ENCODE measurements at regions not wholly inside any gene's neighbourhood (a gene's known extent, or its start where the extent isn't known, plus 50 kb on each side); places are given as distances from the start of the nearest gene placed in this dataset.

- Mint-ChIP-seq H3K27me3 (no peaks in the 10 kb centered on the region), H3K4me3 (no peak overlapping the region), H3K9me3 (ENCODE audit: insufficient read depth) (peaks cover under 1% of the 10 kb centered on the region), H3K4me1 (no peaks in the 10 kb centered on the region), H3K27ac (no peak overlapping the region)
- no peaks in the 10 kb centered on the region for H3K27me3 ChIP-seq (replicated peaks in 1 of 4; ENCODE audit: control extremely low read depth in 1 of 4, control insufficient read depth in 3 of 4, insufficient read depth in 4 of 4, low read length in 3 of 4)
- H3K36me3 ChIP-seq (replicated peaks in 1 of 2; ENCODE audit: control extremely low read depth in 1 of 2, control insufficient read depth in 1 of 2, extremely low read depth in 1 of 2, insufficient read depth in 2 of 2, low read length in 1 of 2) = no peaks in the 10 kb centered on the region
- H3K27ac ChIP-seq (ENCODE audit: low read length in 2 of 2) = no peak overlapping the region
- H3K4me2 ChIP-seq (replicated peaks; ENCODE audit: low read depth, low read length, poor library complexity, severe bottlenecking) = no peak overlapping the region
- no peak for ATAC-seq (ENCODE audit: low read depth)
- H3K4me1 ChIP-seq (ENCODE audit: control insufficient read depth in 2 of 2, insufficient read depth in 2 of 2, low read length in 2 of 2) = no peaks in the 10 kb centered on the region
- CTCF ChIA-PET = no interaction called here
- no peaks in the 10 kb centered on the region for H4K20me1 ChIP-seq (ENCODE audit: control insufficient read depth, insufficient read depth, low read length, poor library complexity, severe bottlenecking)
- H3K9ac ChIP-seq (ENCODE audit: low read length) = no peak overlapping the region
- intact Hi-C loops (cut with micrococcal nuclease) = no loop called here
- H2AFZ ChIP-seq (ENCODE audit: insufficient read depth, low read depth, low read length, poor library complexity, severe bottlenecking) = no peak overlapping the region
- POLR2A ChIA-PET = no interaction called here
- H3K4me3 ChIP-seq (ENCODE audit: control extremely low read depth in 1 of 5, extremely low read depth in 1 of 5, insufficient read depth in 1 of 5, low read depth in 2 of 5, low read length in 4 of 5) = no peak overlapping the region
- DNase-seq = no peak
- no peaks in the 10 kb centered on the region for H3K79me2 ChIP-seq (ENCODE audit: control insufficient read depth, insufficient read depth, low read length)
- peaks cover 0 to 4% (median 0%) of the 10 kb centered on the region in 3 donors for H3K9me3 ChIP-seq (ENCODE audit: control extremely low read depth in 1 of 3, control insufficient read depth in 2 of 3, insufficient read depth in 1 of 3, low read length in 2 of 3)
- TF ChIP-seq EZH2 (IDR thresholded peaks at IDR 0.05; ENCODE audit: borderline replicate concordance, insufficient read depth, low read depth, low read length, poor library complexity, severe bottlenecking) = no peak
- no peak for TF ChIP-seq CTCF (IDR thresholded peaks at IDR 0.05)
- 87% methylated on average over 3 of the region's 8 CpGs for WGBS (ENCODE audit: insufficient coverage)
These were observed 131.7 kb upstream of the MYO10 start for GRCh38 chr5:17067657-17068392.

- POLR2A ChIA-PET = no interaction called here
These were observed 134.0 kb upstream of the MYO10 start for GRCh38 chr5:17069995-17070511.

More at GRCh38 chr5:17069995-17070511, 134.0 kb upstream of the MYO10 start:
- Histone ChIP-seq H3K9me3 (ENCODE audit: control extremely low read depth in 1 of 3, control insufficient read depth in 2 of 3, insufficient read depth in 1 of 3, low read length in 2 of 3) (peaks cover 0 to 4% (median 0%) of the 10 kb centered on the region in 3 donors), H2AFZ (ENCODE audit: insufficient read depth, low read depth, low read length, poor library complexity, severe bottlenecking) (no peak overlapping the region), H3K4me2 (replicated peaks; ENCODE audit: low read depth, low read length, poor library complexity, severe bottlenecking) (no peak overlapping the region), H3K36me3 (replicated peaks in 1 of 2; ENCODE audit: control extremely low read depth in 1 of 2, control insufficient read depth in 1 of 2, extremely low read depth in 1 of 2, insufficient read depth in 2 of 2, low read length in 1 of 2) (no peaks in the 10 kb centered on the region), H3K4me1 (ENCODE audit: control insufficient read depth in 2 of 2, insufficient read depth in 2 of 2, low read length in 2 of 2) (no peaks in the 10 kb centered on the region), H3K79me2 (ENCODE audit: control insufficient read depth, insufficient read depth, low read length) (no peaks in the 10 kb centered on the region), H4K20me1 (ENCODE audit: control insufficient read depth, insufficient read depth, low read length, poor library complexity, severe bottlenecking) (no peaks in the 10 kb centered on the region), H3K27ac (ENCODE audit: low read length in 2 of 2) (no peak overlapping the region), H3K9ac (ENCODE audit: low read length) (no peak overlapping the region), H3K27me3 (replicated peaks in 1 of 4; ENCODE audit: control extremely low read depth in 1 of 4, control insufficient read depth in 3 of 4, insufficient read depth in 4 of 4, low read length in 3 of 4) (no peaks in the 10 kb centered on the region), H3K4me3 (ENCODE audit: control extremely low read depth in 1 of 5, extremely low read depth in 1 of 5, insufficient read depth in 1 of 5, low read depth in 2 of 5, low read length in 4 of 5) (no peak overlapping the region)
- H3K9me3 Mint-ChIP-seq (ENCODE audit: insufficient read depth) = no peaks in the 10 kb centered on the region
- TF ChIP-seq CTCF (IDR thresholded peaks at IDR 0.05) (no peak), EZH2 (IDR thresholded peaks at IDR 0.05; ENCODE audit: borderline replicate concordance, insufficient read depth, low read depth, low read length, poor library complexity, severe bottlenecking) (no peak)
- DNase-seq (no peak), ATAC-seq (ENCODE audit: low read depth) (no peak)
- no peak overlapping the region for H3K27ac Mint-ChIP-seq
- no peaks in the 10 kb centered on the region for H3K4me1 Mint-ChIP-seq
- CTCF ChIA-PET = no interaction called here
- H3K27me3 Mint-ChIP-seq = no peaks in the 10 kb centered on the region
- intact Hi-C loops (cut with micrococcal nuclease) = no loop called here
- H3K4me3 Mint-ChIP-seq = no peak overlapping the region
- 80% methylated on average over 2 of the region's 13 CpGs for WGBS (ENCODE audit: insufficient coverage)
